Hematopoietic multipotent progenitor cell treated with erythropoietin and hydrocortisone succinate and interleukin-3 and kit ligand, for 4 days (in vitro differentiated cells): ENCODE measurements at regions not wholly inside any gene's neighbourhood (a gene's known extent, or its start where the extent isn't known, plus 50 kb on each side); places are given as distances from the start of the nearest gene placed in this dataset.
"Not testable (repeated sequence)": the region's sequence is repeated elsewhere in the genome, so short reads cannot be mapped to it uniquely, and the experiment has no call there.

ENCODE experiments used
- DNase-seq: peaks from one replicate; pipeline ENCODE4 v3.0.0-alpha.2; 2015

DNA sequence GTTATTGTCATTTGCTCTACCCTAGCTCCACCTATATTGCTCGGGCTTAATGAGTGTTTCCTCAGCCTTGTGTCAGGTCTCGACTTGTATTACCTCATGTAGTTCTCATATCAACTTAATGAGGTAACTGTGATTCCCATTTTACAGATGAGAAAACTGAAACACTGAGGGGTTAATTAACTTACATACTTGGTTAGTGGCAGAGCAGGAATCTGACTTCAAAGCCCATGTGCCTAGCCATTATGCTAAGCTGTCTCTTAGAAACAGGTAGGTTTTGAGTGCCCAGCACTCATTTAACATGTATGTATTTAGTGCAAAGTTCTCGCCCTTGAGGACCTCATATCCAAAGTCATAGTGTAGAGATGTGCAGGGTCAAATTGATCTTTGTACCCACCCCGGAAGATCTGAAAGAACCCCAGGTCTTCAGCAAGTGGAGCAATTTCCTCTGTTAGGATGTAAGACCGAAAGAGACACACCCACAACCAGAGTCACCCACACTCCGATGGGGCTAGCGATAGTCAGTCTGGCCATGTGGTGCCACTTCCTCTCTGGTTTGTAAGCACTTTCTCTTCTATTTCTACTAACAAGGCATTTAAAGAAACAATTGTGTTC is 121.0 kb upstream of the SLC39A10 start:
- peak; percentile 97 for DNase-seq

DNA sequence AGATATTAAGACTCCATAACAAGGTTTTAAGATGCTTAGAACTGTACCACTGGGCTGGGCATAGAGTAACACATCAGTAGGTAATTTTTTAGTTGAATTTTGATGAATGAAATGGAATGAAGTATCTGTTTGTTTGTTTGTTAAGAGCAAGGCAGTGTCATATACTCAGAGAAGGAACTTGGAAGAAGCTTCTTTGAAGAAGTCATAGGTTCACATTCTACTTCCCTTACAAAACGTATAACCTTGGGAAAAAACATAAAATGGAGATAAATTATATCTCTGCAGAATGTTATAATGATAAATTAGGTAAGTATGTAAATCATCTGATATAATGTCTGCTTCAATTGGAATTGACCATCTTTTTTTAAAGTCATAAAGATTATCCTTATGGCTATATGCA is 122.1 kb upstream of the SLC39A10 start:
- DNase-seq, result no peak

DNA sequence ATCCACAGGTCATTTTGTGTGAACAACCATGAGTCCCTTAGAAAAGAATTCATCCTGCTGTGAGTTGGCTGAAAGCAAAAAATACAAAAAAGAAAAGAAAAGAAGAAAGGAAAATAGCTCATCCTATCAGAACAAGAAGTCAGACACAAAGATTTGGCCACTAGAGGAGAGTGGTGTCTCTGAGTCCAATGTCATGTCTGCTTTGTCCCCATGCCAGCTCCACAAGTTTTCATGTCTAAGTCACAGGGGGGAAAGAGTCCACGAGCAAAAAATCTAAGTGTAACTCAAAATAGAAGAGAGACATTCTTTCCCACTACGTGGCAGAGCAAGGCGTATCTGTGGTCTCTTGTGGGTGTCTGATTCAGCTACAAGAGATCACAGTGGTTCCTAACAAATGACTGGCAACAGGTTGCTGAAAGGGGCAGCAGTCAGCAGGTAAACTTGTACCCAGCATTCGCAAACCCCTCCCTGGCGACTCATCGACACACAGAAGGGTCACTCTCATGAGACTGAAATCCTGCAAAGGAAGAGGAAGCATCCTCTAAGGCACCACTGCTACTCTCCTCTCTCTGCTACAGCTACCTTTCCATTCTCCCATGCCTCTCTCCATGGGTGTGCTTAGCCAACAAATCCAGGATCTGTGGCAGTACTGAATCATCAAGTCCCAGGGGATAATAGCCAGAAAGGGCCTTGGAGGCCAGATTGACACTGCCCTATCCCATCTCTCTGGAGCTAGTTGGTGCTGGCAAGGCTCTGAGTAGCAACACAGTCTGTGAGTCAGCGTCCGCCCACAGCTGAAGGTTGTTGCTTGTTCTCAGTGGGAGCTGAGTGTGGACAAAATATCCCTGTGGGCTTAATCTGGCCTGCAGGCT is 123.0 kb upstream of the SLC39A10 start:
- peak; percentile 70 for DNase-seq

DNA sequence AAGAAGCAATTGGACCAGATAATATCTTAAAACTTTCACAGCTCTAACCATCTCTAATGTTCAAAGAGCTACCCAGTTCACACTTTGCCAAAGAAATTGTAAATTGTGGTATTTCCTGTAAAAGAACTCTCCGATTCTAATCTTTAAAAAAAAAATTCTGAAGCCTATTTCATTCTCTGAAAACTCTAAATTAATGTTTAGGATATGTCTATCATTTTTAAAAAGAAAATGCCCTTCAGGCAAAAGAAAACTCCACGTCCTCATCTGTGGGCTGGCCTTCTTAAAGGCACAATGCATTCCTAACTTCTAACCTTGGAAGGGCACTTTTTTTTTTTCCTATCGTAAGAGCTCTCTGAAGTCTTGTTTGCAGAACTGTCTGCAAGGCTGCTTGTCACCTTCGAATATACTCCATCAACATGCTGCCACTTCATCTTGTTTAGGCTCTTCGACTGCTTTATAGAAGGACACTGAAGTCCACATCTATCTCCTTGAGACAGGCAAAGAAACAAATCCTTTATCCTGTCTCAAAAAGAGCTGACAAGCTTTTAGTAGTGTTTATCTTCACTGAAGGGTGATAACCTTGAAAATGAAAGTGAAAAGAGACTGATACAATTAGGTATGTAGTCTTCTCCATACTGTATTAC is 124.3 kb upstream of the SLC39A10 start:
- DNase-seq, result peak; percentile 77

DNA sequence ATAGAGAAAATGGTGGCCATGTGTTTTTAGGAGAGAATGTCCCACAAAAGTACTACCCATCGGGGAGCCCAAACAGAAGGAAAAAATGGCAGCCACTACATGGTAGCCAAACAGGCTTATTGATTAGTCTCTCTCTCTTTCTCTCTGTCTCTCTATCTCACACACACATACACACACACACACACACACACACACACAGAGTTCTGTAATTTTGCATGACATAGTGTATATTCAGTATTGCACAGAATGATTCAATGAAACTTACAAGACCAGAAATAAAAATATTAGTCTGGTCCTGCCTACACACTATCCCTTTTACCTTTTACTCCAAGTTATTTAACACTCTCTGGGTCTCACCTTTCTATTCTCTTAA is 124.8 kb upstream of the SLC39A10 start:
- no peak for DNase-seq

DNA sequence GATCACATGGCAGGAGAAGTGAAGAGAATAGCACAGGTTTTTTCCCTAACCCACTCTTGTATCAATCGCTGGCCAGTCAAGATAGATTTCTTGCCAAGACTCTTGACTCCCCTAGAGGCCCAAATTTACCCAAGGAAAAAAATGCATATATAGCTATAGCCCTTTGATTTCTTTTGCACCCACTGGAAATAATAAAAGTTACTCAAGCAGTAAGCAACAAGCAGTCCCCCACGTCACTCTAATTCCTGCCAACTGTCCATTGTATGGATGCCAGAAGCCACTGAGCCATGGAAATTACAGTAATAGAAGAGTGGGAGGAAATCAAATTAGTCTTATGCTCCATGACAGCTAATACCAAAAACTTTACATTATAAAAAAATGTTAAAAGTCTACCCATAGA is 125.3 kb upstream of the SLC39A10 start:
- no peak for DNase-seq

DNA sequence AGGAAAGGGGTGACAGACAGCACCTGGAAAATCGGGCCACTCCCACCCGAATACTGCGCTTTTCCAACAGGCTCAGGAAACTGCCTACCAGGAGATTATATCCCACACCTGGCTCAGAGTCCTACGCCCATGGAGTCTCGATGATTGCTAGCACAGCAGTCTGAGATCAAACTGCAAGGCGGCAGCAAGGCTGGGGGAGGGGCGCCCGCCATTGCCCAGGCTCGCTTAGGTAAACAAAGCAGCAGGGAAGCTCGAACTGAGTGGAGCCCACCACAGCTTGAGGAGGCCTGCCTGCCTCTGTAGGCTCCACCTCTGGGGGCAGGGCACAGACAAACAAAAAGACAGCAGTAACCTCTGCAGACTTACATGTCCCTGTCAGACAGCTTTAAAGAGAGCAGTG is 133.8 kb upstream of the SLC39A10 start:
- not testable (repeated sequence) for DNase-seq

DNA sequence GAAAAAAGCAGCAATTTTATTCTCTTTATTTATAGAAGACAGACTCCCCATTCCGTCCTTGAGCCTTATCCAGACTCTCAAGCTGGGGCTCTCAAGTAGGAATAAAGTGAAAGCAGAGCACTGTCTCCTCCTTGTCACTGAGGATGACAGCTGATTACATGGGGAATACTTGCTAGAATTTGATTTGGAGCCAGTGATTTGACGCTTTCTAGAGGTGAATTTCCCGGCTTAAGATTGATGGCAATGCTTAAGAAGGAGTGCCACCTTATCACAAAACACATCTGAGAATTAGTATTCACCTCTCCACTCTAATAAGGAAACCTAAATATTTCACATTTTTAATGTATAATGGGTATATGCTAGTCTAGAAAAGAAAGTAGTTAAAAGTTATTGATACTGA is 135.4 kb upstream of the SLC39A10 start:
- DNase-seq, result no peak

DNA sequence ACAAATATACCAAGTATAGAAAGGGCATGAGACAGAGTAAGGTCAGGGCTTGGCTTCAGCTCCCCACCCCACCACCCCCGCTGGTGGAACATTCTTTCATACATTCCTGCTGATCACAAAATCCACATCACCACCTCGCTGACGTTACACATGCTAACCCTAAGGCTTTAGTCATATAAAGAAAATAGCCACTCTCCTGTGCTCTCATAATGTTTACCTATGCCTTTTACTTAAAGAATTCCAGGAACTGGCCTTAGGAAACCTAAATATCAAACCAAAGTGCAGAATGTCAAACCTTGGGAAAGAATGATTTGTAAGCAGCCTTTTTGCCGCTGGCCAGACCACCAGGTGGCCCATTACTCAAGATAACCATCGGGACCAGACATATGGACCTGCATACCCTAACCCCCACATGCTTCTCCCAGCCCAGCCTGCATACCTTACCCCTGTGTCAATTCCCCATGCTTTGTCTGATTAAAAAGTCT is 136.3 kb upstream of the SLC39A10 start:
- no peak for DNase-seq

DNA sequence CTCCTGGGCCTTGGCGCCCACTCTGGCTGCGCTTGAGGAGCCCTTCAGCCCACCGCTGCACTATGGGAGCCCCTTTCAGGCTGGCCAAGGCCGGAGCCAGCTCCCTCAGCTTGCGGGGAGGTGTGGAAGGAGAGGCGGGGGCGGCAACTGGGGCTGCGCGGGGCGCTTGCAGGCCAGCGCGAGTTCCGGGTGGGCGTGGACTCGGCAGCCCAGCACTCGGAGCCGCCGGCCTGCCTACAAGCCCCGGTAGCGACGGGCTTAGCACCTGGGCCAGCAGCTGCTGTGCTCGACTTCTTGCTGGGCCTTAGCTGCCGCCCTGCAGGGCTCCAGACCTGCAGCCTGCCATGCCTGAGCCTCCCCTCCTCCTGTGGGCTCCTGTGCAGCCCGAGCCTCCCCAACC is 141.5 kb upstream of the SLC39A10 start:
- no peak for DNase-seq

DNA sequence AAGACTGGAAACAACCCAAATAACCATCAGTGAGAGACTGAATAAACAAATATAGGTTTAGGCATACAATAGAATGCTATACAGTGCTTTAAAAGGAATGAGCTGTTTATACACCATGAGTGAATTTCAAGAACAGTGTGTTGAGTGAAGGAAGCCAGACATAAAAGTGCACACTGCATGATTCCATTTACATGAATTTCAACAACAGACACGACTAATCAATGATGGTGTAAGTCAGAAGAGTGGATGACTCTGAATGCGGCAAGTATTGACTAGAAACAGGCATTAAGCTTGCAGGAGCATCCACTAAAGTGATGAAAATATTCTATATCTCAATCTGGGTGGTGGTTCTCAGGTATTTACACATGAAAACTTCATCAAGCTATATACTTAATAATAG is 142.7 kb upstream of the SLC39A10 start:
- DNase-seq, result no peak

DNA sequence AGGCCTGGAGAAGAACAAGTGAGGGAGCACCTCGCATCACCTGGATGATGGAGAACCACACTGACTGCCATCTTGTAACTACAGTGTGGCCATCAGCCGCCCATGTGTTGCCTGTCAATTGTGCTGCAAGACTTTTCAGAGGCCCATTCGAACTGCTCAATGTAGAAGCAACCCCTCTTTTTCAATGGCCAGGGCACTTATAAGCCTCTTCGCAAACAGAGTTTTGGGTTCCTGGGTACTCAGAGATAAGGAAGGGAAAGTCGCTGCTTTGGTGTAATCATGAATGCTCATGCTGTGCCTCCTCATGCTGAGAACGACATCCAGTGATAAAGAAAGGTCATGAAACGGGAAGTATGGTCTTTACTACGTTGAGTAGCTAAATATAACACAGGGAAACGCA is 143.9 kb upstream of the SLC39A10 start:
- DNase-seq, result peak; percentile 94

DNA sequence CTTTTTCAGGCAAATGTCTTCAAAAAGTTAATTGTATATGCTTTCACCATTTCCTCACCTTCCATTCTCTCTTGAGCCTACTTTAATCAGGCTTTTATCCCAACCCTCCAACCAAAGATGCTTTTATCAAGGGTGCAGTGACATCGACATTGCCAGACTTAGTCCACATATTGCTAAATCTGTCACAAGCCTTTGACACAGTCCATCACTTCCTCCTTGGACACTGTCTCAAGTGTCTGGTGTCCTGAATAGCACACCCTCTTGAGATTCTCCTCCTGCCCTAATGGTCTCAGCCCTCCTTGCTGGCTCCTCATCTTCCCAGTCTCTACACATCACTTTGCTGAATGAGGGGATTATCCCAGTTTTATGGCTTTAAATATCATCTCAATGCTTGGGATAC is 147.5 kb upstream of the SLC39A10 start:
- DNase-seq, result no peak

DNA sequence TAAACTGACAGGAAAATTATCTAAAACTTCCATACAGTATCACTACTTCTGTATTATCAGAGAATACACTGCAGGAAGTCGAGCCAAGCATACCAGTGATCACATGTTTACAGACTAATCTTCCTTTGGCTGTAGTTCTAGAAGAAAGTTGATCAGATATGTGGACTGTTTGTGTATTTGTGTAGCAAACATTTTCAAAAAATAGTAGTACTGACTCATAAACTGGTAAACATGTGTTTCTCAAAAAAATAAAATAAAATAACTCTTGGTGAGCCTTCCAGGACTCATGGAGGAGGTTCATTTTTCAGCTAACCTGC is 148.9 kb upstream of the SLC39A10 start:
- peak; percentile 27 for DNase-seq

DNA sequence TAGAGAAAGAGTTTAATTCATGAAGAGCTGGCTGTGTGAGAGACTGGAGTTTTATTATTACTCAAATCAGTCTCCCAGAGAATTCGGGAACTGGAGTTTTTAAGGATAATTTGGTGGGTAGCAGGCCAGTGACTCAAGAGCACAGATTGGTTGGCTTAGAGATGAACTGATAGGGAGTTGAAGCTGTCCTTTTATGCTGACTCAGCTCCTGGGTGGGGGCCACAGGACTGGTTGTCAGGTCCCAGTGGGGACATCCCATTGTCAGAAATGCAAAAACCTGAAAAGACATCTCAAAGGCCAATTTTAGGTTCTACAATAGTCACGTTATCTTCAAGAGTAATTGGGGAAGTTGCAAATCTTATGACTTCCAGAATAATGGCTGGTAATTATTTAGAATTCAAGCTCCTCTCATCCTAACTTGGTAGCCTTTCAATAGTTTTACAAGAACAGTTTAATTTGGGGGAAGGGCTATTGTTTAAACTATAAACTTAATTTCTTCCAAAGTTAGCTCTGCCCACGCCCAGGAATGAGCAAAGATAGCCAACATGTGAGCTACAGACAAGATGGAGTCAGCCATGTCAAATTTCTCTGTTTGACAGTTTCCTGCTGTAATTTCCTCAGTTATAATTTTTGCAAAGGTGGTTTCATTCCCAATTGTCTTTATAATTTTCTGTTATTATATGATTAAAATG is 149.4 kb upstream of the SLC39A10 start:
- no peak for DNase-seq

DNA sequence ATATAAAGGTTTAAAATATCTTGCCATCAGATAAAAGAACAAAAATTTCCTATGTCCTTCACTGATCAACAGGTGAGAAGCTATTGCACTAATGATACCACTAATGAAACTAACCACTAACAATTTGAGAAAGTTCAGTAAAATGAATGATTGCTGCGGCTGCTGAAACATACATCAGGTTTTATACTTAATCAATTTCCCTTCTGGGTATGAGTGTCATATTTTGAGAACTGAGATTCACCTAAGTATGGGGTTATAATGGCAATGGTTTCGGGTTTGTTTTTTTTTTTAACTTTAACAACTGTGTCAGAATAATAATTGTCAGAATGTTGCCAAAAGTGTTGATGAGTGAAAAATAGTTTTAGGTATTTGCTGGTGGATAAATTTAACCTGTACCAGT is 151.3 kb upstream of the SLC39A10 start:
- DNase-seq, result no peak

DNA sequence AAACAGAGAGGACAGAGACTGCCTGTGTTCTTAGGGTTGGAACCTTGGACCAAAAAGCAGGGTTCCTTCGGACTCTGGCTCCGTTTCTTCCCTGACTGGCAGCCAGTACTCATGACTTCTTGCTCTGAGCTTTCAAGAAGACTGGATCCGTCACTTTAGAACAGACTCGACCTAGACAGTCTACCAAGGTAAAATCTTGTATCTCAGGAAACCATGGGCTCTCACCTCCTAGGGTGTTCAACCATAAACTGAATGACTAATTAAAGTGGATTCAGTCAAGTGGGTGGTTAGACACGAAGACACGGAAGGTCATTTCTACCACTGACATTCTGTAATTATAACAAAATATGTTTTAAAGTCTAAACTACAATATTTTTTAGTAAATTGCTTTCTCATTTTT is 153.8 kb upstream of the SLC39A10 start:
- DNase-seq, result no peak

DNA sequence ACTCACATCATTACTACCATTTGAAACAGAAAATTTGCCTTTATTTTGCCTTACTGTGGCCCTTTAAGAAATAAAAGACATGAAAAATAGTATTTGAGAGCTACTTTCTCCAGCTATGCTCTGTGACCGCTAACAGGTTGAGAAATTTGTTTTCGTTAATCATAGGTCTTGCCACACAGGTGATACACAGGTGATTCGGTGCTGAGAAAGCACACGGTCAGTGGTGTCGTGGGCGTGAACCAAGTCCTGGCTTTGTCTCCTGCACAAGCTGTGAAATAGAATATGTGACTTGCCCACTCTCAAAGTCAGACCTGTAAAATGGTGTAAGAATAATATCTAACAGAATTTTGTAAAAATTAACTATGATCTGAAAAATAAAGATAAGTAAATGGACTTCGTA is 155.3 kb upstream of the SLC39A10 start:
- no peak for DNase-seq

DNA sequence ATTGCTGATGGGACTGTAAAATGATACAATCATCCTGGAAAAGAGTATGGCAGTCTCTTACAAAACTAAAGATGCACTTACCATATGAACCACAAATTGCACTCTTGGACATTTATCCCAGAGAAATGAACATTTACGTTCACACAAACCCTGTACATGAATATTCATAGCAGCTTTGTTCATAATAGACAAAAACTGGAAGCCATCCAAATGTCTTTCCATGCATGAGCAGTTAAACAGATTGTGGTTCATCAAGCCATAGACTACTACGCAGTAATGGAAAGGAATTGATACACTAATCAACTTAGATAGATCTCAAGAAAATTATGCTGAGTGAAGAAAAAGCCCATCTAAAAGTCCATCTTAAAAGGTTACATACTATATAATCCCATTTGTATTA is 156.1 kb upstream of the SLC39A10 start:
- no peak for DNase-seq

DNA sequence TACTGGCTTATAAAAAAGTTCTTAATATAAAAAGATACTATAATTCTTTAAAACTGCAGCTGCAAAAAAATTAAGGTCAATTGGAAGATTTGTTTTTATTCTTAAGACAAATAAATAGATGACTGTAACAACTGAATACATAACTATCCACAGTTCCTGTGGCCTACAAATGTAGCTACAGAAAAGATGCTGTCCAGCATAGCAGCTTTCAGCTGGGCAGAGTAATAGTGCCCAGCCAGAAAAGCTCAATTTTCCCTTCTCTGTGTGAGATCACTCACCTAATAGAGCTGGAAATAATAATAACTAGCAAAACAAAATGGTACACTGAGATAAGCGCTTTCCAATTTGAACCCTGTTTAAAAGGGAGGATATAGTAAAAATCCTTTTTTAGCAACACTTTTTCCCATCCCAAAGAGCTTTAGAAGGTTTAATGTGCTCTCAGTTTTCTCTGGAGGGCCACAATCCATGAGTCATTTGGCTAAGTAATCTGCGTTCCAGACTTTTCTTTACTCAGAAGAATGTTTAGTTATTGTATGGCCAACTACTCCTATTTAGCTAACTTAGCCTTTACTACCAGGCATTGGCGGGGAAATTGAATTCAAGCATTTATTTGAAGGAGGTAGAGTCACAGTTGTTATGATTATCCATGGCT is 158.1 kb upstream of the SLC39A10 start:
- DNase-seq, result no peak

DNA sequence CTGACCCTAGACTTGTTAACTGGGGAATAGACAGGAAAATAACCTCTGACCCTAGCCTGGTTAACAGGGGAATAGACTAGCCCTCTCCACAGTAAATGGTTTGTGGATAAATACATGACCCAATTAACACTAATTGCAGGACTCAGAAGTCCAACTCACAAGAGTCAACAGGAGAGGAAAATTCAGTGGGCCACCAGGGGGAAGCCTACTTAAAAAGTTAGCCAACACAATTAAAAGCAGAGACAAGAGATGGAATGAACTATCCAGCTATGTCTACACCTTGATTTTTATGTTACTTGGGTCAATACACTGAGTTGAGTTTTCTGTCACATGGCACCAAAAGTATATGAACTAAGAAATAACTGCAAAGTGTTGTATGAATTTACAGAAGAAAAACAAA is 158.8 kb upstream of the SLC39A10 start:
- DNase-seq, result peak; percentile 71

DNA sequence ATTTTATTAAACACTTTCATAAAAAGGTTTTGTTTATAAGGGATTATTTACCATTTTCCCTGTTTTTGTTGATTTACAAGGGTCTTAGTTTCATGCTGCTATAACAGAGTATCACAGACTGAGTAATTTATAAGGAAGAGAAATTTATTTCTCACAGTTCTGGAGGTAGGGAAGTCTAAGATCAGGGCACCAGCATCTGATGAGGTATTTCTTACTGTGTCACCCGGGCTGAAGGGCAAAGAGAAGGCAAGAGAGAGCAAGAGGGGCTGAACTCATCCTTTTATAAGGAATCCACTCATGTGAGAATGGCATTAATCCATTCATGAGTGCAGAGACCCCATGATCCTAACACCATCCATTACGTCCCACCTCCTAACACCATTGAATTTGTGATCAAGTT is 160.0 kb upstream of the SLC39A10 start:
- DNase-seq, result no peak

DNA sequence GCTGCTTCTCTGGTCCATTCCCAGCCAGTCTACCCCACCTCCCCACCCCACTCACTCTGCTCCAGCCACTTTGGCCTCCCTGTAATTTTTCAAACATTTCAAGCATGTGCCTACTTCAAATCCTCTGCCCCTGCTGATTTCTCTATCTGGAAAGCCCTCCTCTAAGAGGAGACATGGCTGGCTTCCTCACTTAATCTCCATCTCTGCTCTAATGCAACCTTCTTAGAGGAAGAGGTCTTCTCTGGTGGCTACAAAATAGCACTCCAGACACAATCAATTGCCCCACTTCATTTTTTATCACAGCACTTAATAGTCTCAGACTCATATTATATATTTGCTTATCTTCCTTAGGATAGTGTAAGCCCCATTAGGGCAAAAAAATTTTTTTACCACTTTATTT is 161.1 kb upstream of the SLC39A10 start:
- no peak for DNase-seq
